A549 (cell line): ENCODE measurements at regions not wholly inside any gene's neighbourhood (a gene's known extent, or its start where the extent isn't known, plus 50 kb on each side); places are given as distances from the start of the nearest gene placed in this dataset.

ENCODE experiments used
- BHLHE40 ChIP-seq: IDR thresholded peaks from 2 replicates; pipeline ENCODE4 v1.6.1; 2012; ENCODE audit warnings: low read depth, low read length, inconsistent platforms
- CBX2 ChIP-seq: fragments of 200-600 bp; sonication (generic); IDR thresholded peaks from 2 replicates; pipeline ENCODE4 v1.6.1; 2016; ENCODE audit warnings: low read depth, mild to moderate bottlenecking, borderline replicate concordance
- CEBPB ChIP-seq, 2 experiments: fragments of >200 bp in 1 of 2; sonication (Bioruptor Twin) in 1 of 2; formaldehyde crosslinking in 1 of 2; IDR thresholded peaks; 2 replicates each; pipeline ENCODE4 v1.6.1; 2012 to 2016
- KDM1A ChIP-seq: fragments of 200-600 bp; sonication (generic); IDR thresholded peaks from 2 replicates; pipeline ENCODE4 v1.6.1; 2016; ENCODE audit warnings: low read depth, mild to moderate bottlenecking
- NFE2L2 ChIP-seq: fragments of 150-350 bp; conservative IDR thresholded peaks from 2 replicates; pipeline ENCODE4 v1.6.1; 2014; ENCODE audit warnings: low read length
- RNF2 ChIP-seq: fragments of 200-600 bp; sonication (generic); IDR thresholded peaks from 2 replicates; pipeline ENCODE4 v1.6.1; 2016; ENCODE audit warnings: low read depth, mild to moderate bottlenecking, antibody characterized with exemption, moderate library complexity, borderline replicate concordance
- ZFP36 ChIP-seq: fragments of 450-650 bp; IDR thresholded peaks from 2 replicates; pipeline ENCODE4 v1.6.1; 2014; ENCODE audit warnings: borderline replicate concordance; ENCODE audit not compliant: partially characterized antibody
- TF ChIP-seq, protein P1 (sequence below): fragments of 200-600 bp; sonication (generic); IDR thresholded peaks from 2 replicates; pipeline ENCODE4 v1.6.1; 2016; ENCODE audit warnings: antibody characterized with exemption, mild to moderate bottlenecking, moderate library complexity
- TF ChIP-seq, protein P2 (sequence below): fragments of >200 bp; sonication (Bioruptor Twin); formaldehyde crosslinking; IDR thresholded peaks from 3 replicates; pipeline ENCODE4 v1.5.1; 2016

DNA sequence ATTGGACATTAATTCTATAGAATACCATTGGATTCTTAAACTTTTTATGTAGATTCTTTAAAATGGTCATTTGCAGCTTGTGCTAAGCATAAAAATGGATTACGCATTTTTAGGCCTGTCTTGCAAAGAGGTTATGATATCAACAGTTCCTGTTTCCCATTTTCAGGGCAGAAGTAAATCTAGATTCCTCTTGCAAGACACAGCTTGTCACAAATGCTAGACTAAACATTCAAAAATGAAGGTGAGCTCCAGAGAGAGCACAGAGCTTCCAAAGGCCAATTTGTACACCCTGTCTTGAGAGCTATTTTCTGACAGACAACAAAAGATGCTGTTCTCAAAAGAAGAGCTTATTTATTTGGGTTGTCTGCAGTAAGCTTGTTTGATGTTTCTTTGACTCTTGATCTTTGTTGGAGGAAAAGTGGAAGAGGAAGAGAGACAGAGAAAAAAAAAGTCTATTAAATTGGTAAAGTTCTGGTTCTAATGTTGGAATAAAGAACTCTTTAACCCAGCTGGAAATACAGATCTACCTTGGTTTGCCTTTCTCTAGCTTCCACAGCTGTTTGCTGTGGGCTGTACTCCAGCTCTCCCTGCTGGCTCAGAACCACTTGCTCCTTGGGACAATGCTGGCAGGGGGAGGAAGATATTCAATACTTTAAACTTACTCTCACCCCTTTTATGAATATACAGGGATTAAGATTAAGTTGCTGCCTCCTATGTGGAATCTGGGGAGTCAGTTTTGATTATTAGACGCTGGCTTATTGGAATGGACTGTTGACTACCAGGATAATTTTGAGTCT, 651.8 kb downstream of the CDH11 start:
- TF ChIP-seq, protein P1, sequence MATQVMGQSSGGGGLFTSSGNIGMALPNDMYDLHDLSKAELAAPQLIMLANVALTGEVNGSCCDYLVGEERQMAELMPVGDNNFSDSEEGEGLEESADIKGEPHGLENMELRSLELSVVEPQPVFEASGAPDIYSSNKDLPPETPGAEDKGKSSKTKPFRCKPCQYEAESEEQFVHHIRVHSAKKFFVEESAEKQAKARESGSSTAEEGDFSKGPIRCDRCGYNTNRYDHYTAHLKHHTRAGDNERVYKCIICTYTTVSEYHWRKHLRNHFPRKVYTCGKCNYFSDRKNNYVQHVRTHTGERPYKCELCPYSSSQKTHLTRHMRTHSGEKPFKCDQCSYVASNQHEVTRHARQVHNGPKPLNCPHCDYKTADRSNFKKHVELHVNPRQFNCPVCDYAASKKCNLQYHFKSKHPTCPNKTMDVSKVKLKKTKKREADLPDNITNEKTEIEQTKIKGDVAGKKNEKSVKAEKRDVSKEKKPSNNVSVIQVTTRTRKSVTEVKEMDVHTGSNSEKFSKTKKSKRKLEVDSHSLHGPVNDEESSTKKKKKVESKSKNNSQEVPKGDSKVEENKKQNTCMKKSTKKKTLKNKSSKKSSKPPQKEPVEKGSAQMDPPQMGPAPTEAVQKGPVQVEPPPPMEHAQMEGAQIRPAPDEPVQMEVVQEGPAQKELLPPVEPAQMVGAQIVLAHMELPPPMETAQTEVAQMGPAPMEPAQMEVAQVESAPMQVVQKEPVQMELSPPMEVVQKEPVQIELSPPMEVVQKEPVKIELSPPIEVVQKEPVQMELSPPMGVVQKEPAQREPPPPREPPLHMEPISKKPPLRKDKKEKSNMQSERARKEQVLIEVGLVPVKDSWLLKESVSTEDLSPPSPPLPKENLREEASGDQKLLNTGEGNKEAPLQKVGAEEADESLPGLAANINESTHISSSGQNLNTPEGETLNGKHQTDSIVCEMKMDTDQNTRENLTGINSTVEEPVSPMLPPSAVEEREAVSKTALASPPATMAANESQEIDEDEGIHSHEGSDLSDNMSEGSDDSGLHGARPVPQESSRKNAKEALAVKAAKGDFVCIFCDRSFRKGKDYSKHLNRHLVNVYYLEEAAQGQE: no peak
- TF ChIP-seq RNF2: no peak
- TF ChIP-seq, protein P2, sequence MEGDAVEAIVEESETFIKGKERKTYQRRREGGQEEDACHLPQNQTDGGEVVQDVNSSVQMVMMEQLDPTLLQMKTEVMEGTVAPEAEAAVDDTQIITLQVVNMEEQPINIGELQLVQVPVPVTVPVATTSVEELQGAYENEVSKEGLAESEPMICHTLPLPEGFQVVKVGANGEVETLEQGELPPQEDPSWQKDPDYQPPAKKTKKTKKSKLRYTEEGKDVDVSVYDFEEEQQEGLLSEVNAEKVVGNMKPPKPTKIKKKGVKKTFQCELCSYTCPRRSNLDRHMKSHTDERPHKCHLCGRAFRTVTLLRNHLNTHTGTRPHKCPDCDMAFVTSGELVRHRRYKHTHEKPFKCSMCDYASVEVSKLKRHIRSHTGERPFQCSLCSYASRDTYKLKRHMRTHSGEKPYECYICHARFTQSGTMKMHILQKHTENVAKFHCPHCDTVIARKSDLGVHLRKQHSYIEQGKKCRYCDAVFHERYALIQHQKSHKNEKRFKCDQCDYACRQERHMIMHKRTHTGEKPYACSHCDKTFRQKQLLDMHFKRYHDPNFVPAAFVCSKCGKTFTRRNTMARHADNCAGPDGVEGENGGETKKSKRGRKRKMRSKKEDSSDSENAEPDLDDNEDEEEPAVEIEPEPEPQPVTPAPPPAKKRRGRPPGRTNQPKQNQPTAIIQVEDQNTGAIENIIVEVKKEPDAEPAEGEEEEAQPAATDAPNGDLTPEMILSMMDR: no peak
- no peak for TF ChIP-seq ZFP36
- TF ChIP-seq BHLHE40: no peak
- TF ChIP-seq NFE2L2: no peak
- TF ChIP-seq KDM1A: no peak
- no peak for TF ChIP-seq CEBPB (IDR thresholded peaks at IDR 0.05)
- TF ChIP-seq CBX2: no peak
